MV-4-11 (cell line): ENCODE measurements at regions not wholly inside any gene's neighbourhood (a gene's known extent, or its start where the extent isn't known, plus 50 kb on each side); places are given as distances from the start of the nearest gene placed in this dataset.
A peak's percentile ranks its signal among the peaks of the same experiment; 100 is the strongest.

Experiments used
- DNase-seq: peaks from one replicate; lab custom pipeline; 2025; lab: John Stamatoyannopoulos, UW

DNA sequence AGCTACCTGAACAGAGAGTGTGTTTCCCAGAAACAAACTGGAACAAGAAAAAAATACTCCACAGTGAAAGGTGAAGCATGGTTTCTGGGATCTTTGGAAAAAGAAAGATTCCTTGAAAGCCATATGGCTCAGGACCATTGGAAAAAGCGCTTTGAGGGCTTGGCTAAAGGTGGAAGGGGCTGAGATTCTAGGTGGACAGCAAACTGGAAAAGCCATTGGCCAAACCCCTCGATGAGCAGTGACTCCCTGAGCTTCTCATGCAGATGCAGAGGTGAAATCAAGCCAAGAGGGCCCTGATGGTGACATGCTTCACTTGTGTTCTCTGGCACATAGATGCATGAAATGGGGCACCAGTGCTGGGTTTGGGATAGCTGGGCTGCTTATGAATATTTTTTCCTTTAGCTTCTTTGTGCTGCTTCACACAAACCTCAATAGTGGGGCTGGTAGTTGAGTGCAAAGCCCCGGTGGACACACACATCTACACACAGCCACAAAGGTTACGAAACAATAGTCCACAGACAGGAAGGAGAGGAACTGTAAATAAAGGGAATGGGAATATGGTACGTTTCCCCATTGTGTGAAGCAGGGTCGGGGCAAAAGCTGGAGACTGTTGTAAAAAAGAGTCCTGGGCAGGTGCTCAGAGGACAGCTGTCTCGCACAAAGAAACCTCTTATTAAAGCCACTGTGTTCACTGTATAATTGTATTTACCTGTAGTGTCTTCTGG lies 117.8 kb downstream of the FOXA2 start:
- DNase-seq = peak; percentile 22

DNA sequence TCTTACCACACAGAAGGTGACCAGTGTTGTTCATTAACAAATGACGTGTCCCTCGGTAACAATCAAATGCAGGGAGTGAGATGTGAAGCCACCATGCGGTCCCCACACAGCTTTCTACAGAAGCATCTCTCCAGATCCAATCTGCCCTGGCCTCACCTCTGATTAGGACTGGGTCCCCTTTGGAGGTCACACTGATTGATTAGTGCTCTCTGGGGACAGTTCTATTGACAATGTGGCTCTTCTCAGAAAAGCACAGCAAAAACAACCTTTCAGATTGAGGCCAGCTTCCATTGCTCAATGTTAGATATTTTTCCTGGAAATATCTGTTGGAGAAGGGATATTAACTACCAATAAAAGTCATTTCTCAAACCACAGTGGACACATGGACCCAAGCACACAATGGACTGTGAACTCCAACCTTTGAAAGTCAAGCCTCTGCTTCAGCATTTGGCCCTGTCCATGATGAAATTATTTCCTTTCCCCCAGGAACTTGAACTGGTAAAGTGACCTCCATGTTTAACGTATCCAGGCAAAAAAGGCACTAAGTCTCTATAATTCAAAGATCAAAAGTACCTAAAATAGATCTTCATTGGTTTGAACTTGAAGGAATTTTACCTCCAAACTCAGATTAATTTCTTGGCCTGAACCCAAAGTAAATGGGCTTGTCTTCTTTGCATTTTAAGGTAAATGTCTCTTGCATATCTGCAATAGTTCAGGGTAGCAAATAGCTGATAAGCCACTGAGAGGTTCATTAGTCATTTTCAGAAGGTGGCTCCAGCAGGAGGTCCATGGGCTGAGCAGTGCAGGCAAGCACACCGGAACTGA lies 118.5 kb downstream of the FOXA2 start:
- DNase-seq = no peak

DNA sequence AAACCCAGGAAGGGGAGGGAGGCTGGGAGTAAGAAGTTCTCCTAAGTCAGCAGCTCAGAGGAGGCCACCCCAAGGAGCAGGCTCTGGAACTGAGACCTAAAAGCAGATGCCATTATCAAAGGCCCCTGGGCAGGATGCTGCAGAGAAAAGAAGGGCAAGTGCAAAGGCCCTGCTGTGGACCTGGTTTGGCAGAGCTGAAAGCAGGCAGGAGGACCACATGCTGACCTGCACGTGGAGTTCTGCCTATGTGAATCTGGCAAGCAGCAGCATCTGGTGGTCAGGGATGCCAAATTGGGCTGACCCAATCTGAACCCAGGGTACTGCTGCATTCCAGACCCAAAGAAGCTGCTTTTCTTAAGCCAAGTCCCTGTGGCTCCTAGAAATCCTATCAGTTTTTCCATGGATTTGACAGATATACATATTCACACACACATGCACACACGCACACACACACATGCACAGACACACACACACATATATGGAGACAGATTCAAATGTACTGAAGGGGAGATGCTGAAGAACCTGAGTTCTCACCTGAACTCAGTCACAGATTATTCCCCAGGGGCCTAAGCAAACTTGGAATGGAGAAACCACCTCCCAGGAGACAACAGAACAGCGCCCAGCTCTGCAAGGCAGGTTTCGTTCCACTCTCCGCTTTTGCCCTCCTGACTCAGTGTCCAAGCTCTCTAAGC lies 119.9 kb downstream of the FOXA2 start:
- no peak for DNase-seq

DNA sequence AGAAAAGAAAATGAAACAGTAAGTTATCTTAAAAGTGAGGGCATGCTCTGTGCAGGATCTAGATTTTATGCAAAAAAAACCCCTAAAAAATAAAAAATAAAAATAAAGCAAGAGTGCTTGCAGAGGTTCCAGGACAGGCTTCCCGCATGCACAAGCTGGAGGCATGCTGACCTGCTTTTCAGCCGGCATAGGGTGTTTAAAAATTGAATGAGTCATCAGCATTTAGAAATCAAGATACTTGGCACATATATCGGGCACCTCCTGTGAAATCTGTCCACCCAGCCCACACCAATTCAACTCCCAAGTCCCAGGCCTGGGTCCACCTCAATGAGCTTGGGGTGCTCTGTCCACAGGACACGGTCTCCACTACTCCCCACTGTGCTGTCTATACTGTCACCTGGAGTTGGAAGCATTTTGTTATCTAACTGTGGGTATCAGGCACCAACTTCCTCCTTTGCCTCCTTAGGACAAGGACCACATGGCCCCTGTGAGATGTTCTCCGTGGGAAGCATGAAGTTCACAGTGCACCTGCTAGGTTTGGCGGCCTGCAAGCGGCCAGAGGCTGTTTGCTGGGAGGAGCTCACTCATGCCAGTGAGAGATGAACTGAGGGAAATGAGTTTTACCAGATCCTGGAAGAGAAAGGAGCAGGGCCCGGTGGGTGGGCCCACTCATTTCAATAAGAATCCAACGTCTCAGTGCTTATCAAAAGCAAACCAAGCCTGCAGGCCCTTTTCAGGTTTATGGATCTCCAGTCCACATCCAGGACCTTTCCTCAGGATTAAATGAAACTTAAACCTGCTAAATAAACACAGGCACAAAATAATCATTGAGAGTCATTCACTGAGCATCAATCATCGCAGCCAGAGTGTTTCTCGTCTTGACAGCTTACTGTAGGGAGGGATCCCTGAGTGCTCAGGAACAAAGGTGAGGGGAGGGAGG lies 121.1 kb downstream of the FOXA2 start:
- DNase-seq = no peak

DNA sequence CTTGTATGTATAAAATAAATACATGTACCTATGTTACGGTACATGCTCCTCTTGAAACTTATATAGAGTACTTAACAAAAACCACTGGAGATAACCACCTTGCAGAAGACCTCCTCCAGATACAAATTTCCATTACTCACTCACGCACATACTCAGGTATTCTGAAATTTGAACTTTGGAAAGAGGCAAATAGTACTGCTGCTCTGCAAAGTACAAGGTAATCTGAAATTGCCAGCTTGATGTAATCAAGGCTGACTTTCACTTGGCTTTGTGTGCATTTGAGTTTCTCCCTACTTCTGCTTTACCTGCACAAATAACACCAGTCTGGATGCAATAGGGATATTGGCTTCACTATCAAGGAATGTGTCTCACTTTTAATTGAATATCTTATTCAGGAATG lies 123.6 kb downstream of the FOXA2 start:
- DNase-seq = no peak

DNA sequence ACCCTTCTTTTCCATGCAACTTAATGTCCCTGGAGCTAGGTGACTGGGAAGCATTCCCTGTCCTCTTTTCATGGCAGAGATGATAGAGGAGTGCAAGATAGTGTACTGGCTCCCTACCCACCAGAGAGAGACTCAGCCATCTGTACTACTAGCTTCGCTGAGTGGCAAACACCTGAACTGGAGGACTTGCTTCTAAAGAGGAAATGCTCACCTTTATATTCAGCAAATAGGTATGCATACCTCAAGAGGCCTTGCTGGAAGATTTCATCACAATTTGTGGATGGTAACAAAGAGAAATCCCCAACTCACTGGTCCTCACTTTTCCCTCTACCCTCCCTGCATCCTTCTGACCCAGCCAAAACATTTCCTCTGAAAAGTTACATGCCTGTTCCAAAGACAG lies 124.1 kb downstream of the FOXA2 start:
- DNase-seq = no peak

DNA sequence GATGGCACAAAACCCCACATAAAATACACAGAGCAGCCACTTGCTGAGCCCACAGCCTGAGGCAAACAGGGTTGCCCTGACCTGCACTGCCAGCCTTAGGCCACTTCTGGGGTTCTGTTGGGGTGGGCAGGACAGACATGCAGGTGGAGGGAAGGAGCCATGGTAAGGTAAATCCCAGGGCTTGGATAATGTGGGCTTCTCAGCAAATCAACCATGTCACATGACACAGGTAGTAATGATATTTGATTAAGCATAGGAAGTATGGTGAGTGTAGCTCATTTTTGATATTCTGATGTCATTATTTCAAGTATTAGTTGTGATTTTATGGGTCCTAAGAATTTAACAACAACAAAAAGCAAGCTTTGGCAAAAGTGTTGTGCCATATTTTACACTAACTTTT lies 124.6 kb downstream of the FOXA2 start:
- DNase-seq = no peak

DNA sequence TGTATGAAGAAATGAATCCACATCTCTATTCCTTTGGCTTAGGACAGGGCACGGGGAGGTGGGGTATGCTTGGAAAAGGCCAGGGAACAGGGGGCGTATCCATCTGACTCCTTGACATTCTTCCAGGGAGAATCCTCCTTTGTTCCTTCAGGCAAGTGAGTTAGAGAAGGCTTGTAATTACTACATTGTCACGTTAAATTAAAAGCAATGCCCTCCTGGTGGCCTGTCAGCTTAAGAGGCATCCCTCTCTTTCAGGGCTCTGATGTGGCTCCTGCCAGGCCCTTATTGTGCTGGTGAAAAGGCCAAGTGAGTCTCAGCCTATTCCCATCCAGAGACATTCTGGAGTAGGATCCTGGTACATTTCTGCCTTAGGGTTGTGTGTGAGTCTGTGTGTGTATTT lies 128.3 kb downstream of the FOXA2 start:
- no peak for DNase-seq

DNA sequence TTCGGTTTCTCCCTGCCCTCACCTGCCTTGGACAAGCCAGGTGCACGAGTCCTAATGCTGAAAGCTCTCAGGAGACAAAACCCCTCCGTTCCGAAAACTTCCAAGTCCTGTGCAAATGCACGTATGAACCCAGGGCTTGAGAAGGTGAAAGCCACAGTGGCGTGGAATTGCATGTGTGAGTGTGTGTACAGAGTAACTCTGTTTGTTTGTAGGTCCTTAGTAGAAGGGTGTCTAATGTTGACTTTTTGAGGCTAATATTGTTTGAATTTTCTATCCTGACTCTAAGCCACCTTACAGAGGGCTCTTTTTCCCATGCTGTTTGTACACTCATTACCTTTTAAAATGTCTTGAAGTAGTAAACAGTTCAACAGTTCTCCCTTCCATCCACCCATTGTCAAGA lies 129.1 kb downstream of the FOXA2 start:
- no peak for DNase-seq

DNA sequence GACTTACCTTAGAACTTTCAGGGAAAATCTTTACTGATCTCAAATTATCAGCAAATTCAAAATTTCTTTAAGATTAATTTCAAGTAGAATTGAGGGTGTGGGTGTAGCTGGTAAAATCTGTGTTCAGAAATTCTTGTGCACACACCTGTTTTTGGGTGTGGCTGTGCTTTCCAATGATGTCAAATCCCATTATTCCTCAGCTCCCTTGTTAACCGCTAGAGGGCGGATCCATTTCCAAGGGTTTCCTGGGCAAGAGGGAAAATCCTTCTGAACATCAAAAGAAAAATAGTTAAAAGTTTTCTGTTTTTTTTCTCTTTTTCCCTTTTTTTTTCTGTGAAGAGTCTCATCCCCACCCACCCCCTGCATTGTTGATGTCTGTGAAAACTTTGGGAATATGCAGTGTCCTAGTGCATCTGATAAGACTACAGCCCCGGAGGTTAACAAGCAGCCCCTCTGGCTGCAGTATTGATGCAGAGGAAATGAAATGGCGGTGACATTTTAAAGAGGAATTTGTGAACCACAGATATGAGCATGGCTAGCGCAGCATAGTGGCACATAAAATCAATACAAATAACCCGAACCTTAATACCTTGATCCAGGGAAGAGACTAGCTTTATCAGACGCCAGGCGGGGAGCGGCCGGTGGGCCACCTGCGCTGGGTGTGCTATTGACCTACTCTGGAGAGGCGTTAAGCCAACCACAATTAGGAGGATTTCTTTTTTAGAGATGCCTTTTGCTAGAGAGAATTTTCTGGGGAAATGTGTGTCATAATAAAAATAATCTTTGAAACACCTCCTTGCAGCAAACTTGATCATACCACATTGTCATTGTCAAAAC lies 130.9 kb downstream of the FOXA2 start:
- no peak for DNase-seq

DNA sequence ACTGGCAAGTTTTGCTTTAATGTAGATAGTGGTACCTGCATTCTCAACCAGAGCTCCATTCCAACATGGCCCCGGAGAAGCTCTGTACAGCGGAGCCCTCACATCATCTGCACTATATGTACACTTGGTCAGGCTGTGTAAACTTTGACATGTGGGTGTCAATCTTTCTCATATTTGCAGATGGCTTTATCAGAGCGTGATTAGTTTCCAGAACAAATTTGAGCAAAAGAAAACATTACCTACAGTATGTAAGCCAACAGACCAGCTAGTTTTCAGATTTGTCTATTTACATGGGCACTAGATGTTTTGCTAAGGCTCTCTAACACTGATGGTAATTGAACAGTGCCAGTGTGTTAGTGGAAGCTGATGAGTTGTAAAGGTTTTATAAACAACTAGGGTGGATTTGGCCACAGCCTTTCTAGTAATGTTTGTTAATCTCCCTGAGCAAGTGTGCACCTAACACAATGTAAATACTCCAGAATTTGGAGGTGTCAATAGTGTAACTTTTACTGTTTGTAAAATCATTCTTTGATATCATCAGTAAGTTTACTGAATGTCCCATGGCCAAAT lies 131.8 kb downstream of the FOXA2 start:
- no peak for DNase-seq

DNA sequence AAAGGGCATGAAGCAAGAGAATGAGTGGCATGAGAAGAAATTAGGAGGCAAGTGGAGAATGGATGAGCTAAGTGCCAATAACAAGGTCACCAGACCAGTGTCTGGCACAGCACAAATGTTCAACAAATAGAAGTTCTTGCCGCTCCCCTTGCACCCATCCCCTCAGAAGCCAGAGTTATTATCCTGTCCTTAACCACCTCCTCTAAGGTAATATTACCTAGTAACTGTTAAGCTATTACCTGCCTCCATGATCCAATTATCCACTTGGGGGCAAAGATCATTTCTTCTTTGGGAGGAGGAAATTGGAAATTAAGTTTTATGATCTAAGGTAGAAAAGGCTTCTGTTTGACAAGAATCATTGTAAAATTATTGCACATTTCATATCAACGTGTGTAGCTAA lies 133.8 kb downstream of the FOXA2 start:
- no peak for DNase-seq

DNA sequence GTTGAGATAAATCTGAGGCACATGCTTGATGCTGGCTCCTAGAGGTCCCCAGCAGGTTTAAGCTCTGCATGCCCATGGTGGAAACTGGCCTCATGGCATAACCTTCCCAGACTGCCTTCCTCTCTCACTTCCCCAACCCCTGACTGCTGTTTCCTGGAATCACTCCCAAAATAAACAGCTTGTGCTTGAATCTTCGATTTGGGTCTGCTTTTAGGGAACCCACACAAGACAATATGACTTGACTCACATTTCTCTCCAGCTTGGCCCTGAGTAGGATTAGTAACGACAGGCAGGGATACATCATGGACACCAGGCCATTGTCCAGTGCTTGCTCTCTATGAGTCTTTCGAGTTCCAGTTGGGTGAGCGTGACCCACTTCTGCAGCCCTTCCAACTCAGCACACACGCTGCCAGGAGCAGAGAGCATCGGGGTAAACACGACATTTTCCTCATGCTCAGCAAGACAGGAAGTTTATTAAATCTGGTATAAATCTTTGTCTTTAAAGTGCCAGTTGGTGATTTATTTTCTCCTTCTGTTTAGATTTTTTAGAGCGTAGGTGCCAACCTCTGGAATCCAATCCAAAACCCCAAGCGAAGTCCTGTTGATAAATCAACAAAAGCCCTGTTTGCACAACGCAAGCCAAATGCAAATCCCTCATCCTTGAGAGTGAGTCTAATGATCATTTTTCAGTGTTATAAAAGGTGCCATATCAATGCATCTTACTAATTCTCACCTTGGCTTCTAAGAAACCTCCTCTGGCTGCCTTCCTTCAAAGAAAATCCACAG lies 135.0 kb downstream of the FOXA2 start:
- DNase-seq = peak; percentile 79

DNA sequence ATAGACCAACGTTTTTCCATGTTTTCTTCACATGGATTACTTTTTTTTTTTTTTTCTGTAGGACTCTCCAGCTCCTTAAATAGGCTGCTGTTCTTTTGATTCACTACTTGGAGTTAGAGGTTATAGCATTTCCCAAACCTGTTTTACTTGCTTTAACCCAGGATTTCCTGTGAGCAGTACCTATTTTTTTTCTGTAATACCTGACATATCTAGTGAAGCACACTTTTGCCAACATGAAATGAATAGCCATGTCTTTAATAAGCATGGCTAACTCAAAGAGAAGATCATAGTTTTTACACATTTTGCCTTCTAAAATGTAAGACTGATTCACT lies 137.0 kb downstream of the FOXA2 start:
- DNase-seq = no peak

DNA sequence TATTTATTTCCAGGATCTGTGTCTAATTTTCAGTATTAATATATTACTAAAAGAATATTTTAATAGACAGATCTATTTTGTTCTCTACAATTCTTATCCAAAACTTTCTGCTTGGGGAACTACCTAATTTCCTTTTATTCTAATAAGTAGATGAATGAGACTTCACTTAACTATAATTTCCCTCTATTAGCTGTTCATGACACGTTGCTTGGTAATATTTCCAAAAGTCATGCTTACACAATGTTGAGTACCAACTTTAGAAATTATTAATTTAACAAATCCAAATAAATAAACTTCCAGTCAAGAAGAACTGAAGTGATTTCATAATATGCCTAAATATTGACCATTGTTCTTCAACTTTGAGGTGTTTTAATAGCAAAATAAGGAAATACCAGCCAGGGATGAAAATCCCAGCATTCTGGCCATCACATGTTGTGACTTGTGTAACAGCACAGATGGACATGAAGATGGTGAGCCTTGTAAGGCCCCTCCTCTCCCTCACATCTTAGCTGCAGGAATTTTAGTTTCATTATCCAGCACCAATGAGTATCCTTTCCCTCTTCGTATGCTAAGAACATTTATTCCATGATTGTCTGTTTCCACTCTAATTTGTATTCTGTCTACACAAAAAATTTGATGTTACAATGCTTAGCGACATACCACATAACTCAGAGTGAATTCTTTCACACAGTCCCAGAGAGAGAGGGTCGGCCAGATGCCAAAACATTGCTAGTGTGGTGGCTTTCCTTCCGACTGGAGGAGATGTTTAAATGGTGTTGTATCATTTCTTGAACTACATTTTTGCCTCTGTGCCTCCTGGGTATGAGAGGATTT lies 137.5 kb downstream of the FOXA2 start:
- no peak for DNase-seq

DNA sequence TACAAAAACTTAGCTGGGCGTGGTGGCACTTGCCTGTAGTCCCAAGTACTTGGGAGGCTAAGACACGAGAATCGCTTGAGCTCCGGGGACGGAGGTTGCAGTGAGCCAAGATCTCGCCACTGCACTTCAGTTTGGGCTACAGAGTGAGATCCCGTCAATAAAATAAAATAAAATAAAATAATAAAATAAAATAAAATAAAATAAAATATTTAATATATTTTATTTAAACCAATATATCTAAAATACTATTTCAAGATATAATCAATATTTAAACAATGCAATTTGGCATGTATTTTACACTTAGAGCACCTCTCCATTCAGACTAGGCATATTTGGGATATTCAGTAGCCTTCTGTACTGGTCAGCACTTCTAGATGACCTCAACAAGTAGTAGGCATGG lies 142.1 kb downstream of the FOXA2 start:
- no peak for DNase-seq

DNA sequence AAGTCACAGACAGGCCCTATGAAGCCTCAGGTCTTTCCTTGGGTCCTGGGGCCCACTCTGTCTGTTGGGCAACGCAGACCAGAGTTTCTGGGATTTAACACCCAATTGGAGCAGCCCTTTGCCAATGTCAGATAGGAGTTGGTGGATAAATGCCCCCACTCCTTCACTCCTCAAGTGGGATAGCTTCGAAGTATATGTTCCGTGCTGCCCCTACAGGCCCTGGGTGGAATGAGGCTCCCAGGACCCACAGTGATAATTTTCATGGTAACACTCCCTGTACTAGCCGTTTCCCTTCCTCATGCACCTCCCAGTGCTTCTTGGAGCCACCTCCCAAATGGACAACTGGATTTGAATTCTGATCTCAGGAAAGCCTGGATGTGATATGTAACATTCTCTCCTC lies 145.4 kb downstream of the FOXA2 start:
- DNase-seq = no peak

DNA sequence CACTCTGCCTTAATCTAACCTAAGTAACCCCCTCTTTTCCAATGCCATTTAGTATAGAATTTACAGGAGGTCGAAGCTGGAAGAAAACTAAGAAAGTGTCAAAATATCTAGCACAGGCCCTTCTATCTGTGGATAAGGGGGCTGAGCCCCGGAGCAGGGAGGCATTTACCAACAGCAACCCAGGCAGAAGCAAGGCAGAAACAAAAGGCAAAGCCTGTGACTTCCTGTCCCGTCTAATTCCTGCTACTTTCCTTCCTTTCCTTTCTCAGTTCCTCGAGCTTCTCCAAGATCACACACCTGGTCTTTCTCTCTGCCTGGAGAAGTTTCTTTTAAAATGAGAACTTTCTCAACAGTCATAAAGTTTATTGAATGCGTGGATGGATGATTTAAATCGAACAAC lies 146.0 kb downstream of the FOXA2 start:
- DNase-seq = no peak

DNA sequence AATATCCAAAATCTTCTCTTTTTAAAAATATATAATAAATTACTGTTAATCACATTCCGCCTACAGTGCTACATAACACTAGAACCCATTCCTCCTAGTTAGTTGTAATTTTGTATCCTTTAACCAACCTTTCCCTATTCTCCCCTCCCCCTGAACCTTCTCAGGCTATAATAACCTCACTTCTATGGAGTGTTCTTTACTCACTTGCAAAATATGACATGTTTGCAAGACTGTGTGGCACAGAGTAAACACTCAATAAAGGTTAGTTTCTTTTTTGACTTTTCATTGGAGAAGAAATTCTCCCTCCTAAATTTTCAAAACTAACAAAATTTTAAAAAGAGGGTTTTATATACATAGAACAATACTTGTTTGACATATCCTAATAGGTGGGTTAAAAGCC lies 147.0 kb downstream of the FOXA2 start:
- DNase-seq = no peak
